ENCODE measurements at regions not wholly inside any gene's neighbourhood (a gene's known extent, or its start where the extent isn't known, plus 50 kb on each side); places are given as distances from the start of the nearest gene placed in this dataset.
A peak's percentile ranks its signal among the peaks of the same experiment; 100 is the strongest.

GRCh38 chr16:64148356-64148755, 973.5 kb downstream of the CDH11 start:
- H3K79me2 ChIP-seq (ENCODE audit: insufficient read depth, low read length): no peaks in the 10 kb centered on the region
- no peaks in the 10 kb centered on the region for H3K36me3 ChIP-seq (ENCODE audit: insufficient read depth, low read length)
- no peak overlapping the region for H3K27ac ChIP-seq (ENCODE audit: low read depth, low read length)
- H3K9me3 ChIP-seq (ENCODE audit: low read depth, low read length): no peaks in the 10 kb centered on the region
- no peaks in the 10 kb centered on the region for H4K20me1 ChIP-seq (ENCODE audit: insufficient read depth, low read length)
- H3K27me3 ChIP-seq (ENCODE audit: insufficient read depth, low read length): no peaks in the 10 kb centered on the region
- peaks cover 7% of the 10 kb centered on the region for H3K4me1 ChIP-seq (ENCODE audit: insufficient read depth, low read length)
- TF ChIP-seq CTCF (IDR thresholded peaks at IDR 0.05; ENCODE audit: extremely low read depth, low read depth, low read length): no peak
- no peak overlapping the region for H3K4me2 ChIP-seq (ENCODE audit: insufficient read depth, low read length)
- H3K4me3 ChIP-seq (ENCODE audit: insufficient read depth, low read length): no peak overlapping the region
- no peak for DNase-seq (ENCODE audit: insufficient read length, low spot score, missing footprints)
- no peak overlapping the region for H2AFZ ChIP-seq (ENCODE audit: low read length)

GRCh38 chr16:64147941-64148340, 973.9 kb downstream of the CDH11 start:
- no peak overlapping the region for H3K4me3 ChIP-seq (ENCODE audit: insufficient read depth, low read length)
- no peak overlapping the region for H2AFZ ChIP-seq (ENCODE audit: low read length)
- DNase-seq (ENCODE audit: insufficient read length, low spot score, missing footprints): no peak
- no peak overlapping the region for H3K27ac ChIP-seq (ENCODE audit: low read depth, low read length)
- no peak for TF ChIP-seq CTCF (IDR thresholded peaks at IDR 0.05; ENCODE audit: extremely low read depth, low read depth, low read length)
- no peaks in the 10 kb centered on the region for H3K79me2 ChIP-seq (ENCODE audit: insufficient read depth, low read length)
- peaks cover 6% of the 10 kb centered on the region for H3K4me1 ChIP-seq (ENCODE audit: insufficient read depth, low read length)
- no peaks in the 10 kb centered on the region for H3K27me3 ChIP-seq (ENCODE audit: insufficient read depth, low read length)
- H4K20me1 ChIP-seq (ENCODE audit: insufficient read depth, low read length): no peaks in the 10 kb centered on the region
- no peak overlapping the region for H3K4me2 ChIP-seq (ENCODE audit: insufficient read depth, low read length)
- H3K36me3 ChIP-seq (ENCODE audit: insufficient read depth, low read length): no peaks in the 10 kb centered on the region
- no peaks in the 10 kb centered on the region for H3K9me3 ChIP-seq (ENCODE audit: low read depth, low read length)

GRCh38 chr16:64144617-64145016, 977.2 kb downstream of the CDH11 start:
- H3K79me2 ChIP-seq (ENCODE audit: insufficient read depth, low read length): no peaks in the 10 kb centered on the region
- H4K20me1 ChIP-seq (ENCODE audit: insufficient read depth, low read length): no peaks in the 10 kb centered on the region
- H3K4me1 ChIP-seq (ENCODE audit: insufficient read depth, low read length): peaks cover 2% of the 10 kb centered on the region
- H3K9me3 ChIP-seq (ENCODE audit: low read depth, low read length): no peaks in the 10 kb centered on the region
- no peak overlapping the region for H2AFZ ChIP-seq (ENCODE audit: low read length)
- H3K36me3 ChIP-seq (ENCODE audit: insufficient read depth, low read length): no peaks in the 10 kb centered on the region
- no peak for TF ChIP-seq CTCF (IDR thresholded peaks at IDR 0.05; ENCODE audit: extremely low read depth, low read depth, low read length)
- peak; percentile 11 for DNase-seq (ENCODE audit: insufficient read length, low spot score, missing footprints)
- no peaks in the 10 kb centered on the region for H3K27me3 ChIP-seq (ENCODE audit: insufficient read depth, low read length)
- no peak overlapping the region for H3K4me2 ChIP-seq (ENCODE audit: insufficient read depth, low read length)
- no peak overlapping the region for H3K4me3 ChIP-seq (ENCODE audit: insufficient read depth, low read length)
- no peak overlapping the region for H3K27ac ChIP-seq (ENCODE audit: low read depth, low read length)

- no peaks in the 10 kb centered on the region for H4K20me1 ChIP-seq (ENCODE audit: insufficient read depth, low read length)
- no peak for TF ChIP-seq CTCF (IDR thresholded peaks at IDR 0.05; ENCODE audit: extremely low read depth, low read depth, low read length)
- H3K27me3 ChIP-seq (ENCODE audit: insufficient read depth, low read length): no peaks in the 10 kb centered on the region
- no peaks in the 10 kb centered on the region for H3K79me2 ChIP-seq (ENCODE audit: insufficient read depth, low read length)
- DNase-seq (ENCODE audit: insufficient read length, low spot score, missing footprints): no peak
- no peak overlapping the region for H3K4me2 ChIP-seq (ENCODE audit: insufficient read depth, low read length)
- no peaks in the 10 kb centered on the region for H3K4me1 ChIP-seq (ENCODE audit: insufficient read depth, low read length)
- H2AFZ ChIP-seq (ENCODE audit: low read length): no peak overlapping the region
- no peaks in the 10 kb centered on the region for H3K36me3 ChIP-seq (ENCODE audit: insufficient read depth, low read length)
- H3K4me3 ChIP-seq (ENCODE audit: insufficient read depth, low read length): no peak overlapping the region
- H3K9me3 ChIP-seq (ENCODE audit: low read depth, low read length): no peaks in the 10 kb centered on the region
- no peak overlapping the region for H3K27ac ChIP-seq (ENCODE audit: low read depth, low read length)
Observed at GRCh38 chr16:64138621-64139020, 983.2 kb downstream of the CDH11 start.

All from osteoblast (primary cell).